MM.1S (cell line): ENCODE measurements at regions not wholly inside any gene's neighbourhood (a gene's known extent, or its start where the extent isn't known, plus 50 kb on each side); places are given as distances from the start of the nearest gene placed in this dataset.

ENCODE experiments used
- EZH2 ChIP-seq: fragments of 300-600 bp; sonication (generic); optimal IDR thresholded peaks from 2 replicates; pipeline ENCODE3; 2017; ENCODE audit warnings: low read depth, mild to moderate bottlenecking, antibody characterized with exemption, low read length, mixed read lengths
- EZH2phosphoT487 ChIP-seq: fragments of 300-600 bp; sonication (generic); IDR thresholded peaks from 2 replicates; pipeline ENCODE4 v1.6.1; 2018; ENCODE audit warnings: antibody characterized with exemption, low read length
- TF ChIP-seq, protein P1 (sequence below): fragments of 300-600 bp; sonication (generic); IDR thresholded peaks from 2 replicates; pipeline ENCODE4 v1.5.1; 2016; ENCODE audit warnings: antibody characterized with exemption, low read length, mixed read lengths

DNA sequence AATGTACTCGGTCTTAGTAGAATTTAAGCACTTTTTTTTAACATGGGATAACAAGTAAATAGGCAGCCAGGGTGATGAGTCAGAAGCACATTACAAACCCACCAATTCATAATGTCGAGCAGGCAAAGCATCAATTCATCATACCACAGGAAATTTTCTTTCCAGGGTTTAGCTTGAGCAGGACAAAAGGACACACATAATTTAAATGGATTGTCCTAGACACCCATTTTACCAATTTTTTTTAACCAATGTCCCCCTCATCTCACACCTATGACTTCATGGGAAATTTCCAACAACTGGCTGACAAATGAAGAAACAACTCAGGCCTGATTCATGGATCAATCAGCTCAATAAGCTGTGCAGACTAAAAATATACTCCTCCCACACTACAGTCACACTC lies 58.8 kb upstream of the FOXG1 start:
- TF ChIP-seq EZH2 (no peak), EZH2phosphoT487 (no peak)
- TF ChIP-seq, protein P1, sequence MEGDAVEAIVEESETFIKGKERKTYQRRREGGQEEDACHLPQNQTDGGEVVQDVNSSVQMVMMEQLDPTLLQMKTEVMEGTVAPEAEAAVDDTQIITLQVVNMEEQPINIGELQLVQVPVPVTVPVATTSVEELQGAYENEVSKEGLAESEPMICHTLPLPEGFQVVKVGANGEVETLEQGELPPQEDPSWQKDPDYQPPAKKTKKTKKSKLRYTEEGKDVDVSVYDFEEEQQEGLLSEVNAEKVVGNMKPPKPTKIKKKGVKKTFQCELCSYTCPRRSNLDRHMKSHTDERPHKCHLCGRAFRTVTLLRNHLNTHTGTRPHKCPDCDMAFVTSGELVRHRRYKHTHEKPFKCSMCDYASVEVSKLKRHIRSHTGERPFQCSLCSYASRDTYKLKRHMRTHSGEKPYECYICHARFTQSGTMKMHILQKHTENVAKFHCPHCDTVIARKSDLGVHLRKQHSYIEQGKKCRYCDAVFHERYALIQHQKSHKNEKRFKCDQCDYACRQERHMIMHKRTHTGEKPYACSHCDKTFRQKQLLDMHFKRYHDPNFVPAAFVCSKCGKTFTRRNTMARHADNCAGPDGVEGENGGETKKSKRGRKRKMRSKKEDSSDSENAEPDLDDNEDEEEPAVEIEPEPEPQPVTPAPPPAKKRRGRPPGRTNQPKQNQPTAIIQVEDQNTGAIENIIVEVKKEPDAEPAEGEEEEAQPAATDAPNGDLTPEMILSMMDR: no peak
